Activated CD8-positive, alpha-beta memory T cell treated with anti-CD3 and anti-CD28 coated beads for 36 hours (primary cell): ENCODE measurements at regions not wholly inside any gene's neighbourhood (a gene's known extent, or its start where the extent isn't known, plus 50 kb on each side); places are given as distances from the start of the nearest gene placed in this dataset.

Source experiments
- CTCF ChIA-PET: fragments of 350-600 bp; sonication (Branson Sonifier 250); formaldehyde crosslinking; loops from one replicate; lab custom pipeline; 2021; ENCODE audit warnings: antibody characterized with exemption; lab: Charles Lee
- POLR2A ChIA-PET: fragments of 350-600 bp; sonication (Branson Sonifier 250); formaldehyde crosslinking; loops from one replicate; lab custom pipeline; 2021; ENCODE audit warnings: antibody characterized with exemption; lab: Charles Lee

- ChIA-PET POLR2A (no interaction called here), CTCF (no interaction called here)
Observed at GRCh38 chr16:79658301-79659033, 57.9 kb upstream of the MAF start.

GRCh38 chr16:79656553-79657115 is 56.1 kb upstream of the MAF start:
- POLR2A ChIA-PET, result no interaction called here

GRCh38 chr16:79653373-79653891 is 52.9 kb upstream of the MAF start:
- ChIA-PET POLR2A (no interaction called here), CTCF (no interaction called here)

More at GRCh38 chr16:79656553-79657115, 56.1 kb upstream of the MAF start:
- CTCF ChIA-PET, result no interaction called here

GRCh38 chr16:79651363-79651762 is 50.8 kb upstream of the MAF start:
- POLR2A ChIA-PET, result interaction anchor here (0.6 kb wide), 1 partner anchor 36 kb away, joined by 6 read pairs; no protein-coding TSS in a partner anchor

More at GRCh38 chr16:79651363-79651762, 50.8 kb upstream of the MAF start:
- CTCF ChIA-PET, result no interaction called here
